GM12892 (cell line): ENCODE measurements at regions not wholly inside any gene's neighbourhood (a gene's known extent, or its start where the extent isn't known, plus 50 kb on each side); places are given as distances from the start of the nearest gene placed in this dataset.

ENCODE experiments used
- POLR2A ChIP-seq: IDR thresholded peaks from 2 replicates; pipeline ENCODE4 v1.6.1; 2011; ENCODE audit warnings: low read depth, low read length, control low read depth
- POLR2AphosphoS5 ChIP-seq: IDR thresholded peaks from 2 replicates; pipeline ENCODE4 v1.6.1; 2011; ENCODE audit warnings: low read depth, low read length, control low read depth

- no peak for TF ChIP-seq POLR2AphosphoS5
- TF ChIP-seq POLR2A, result no peak
Observed at GRCh38 chr20:40188319-40188718, 500.7 kb downstream of the MAFB start.
